IMR-90 (cell line): ENCODE measurements at regions not wholly inside any gene's neighbourhood (a gene's known extent, or its start where the extent isn't known, plus 50 kb on each side); places are given as distances from the start of the nearest gene placed in this dataset.

Experiments
- ATAC-seq: fragments of 200-7000 bp; cut with Tn5 transposase; 2 replicates; pipeline ENCODE4 v1.9.1; 2020; ENCODE audit warnings: low read depth, mild to moderate bottlenecking, moderate library complexity
- BruUV-seq: library from RNA; stranded (reverse); fragments of 400-500 nt; replicated peaks from 2 replicates; lab custom pipeline; 2021; lab: Mats Ljungman, UMichigan
- CTCF ChIA-PET: fragments of 300-600 bp; formaldehyde crosslinking; extraction: SDS; loops from one replicate; lab custom pipeline; 2021; ENCODE audit warnings: antibody characterized with exemption; lab: Yijun Ruan, JAX
- POLR2A ChIA-PET: fragments of 300-600 bp; sonication (Branson Sonifier 250); formaldehyde crosslinking; loops from one replicate; lab custom pipeline; 2022; ENCODE audit warnings: antibody characterized with exemption; ENCODE audit not compliant: unreplicated experiment; lab: Charles Lee
- DNase-seq: peaks from one replicate; pipeline ENCODE4 v3.0.0; 2013
- H2AFZ ChIP-seq: replicated peaks from 2 replicates; pipeline ENCODE3; 2013; ENCODE audit warnings: low read length, mild to moderate bottlenecking; ENCODE audit not compliant: poor library complexity
- H2AK5ac ChIP-seq: 2 replicates; pipeline ENCODE4 v1.6.1; 2013; ENCODE audit warnings: low read depth, low read length, inconsistent platforms
- H2AK9ac ChIP-seq: replicated peaks from 2 replicates; pipeline ENCODE3; 2013; ENCODE audit warnings: mild to moderate bottlenecking, low read depth, low read length, moderate library complexity; ENCODE audit not compliant: poor library complexity
- H2BK120ac ChIP-seq: 2 replicates; pipeline ENCODE4 v1.6.1; 2013; ENCODE audit warnings: low read depth, low read length, inconsistent platforms
- H2BK15ac ChIP-seq: 3 replicates; pipeline ENCODE4 v1.6.1; 2013; ENCODE audit warnings: low read depth, low read length, inconsistent platforms
- H2BK20ac ChIP-seq: 2 replicates; pipeline ENCODE4 v1.6.1; 2013; ENCODE audit warnings: low read depth, mild to moderate bottlenecking, inconsistent platforms, low read length, moderate library complexity
- H2BK5ac ChIP-seq: 2 replicates; pipeline ENCODE4 v1.6.1; 2013; ENCODE audit warnings: mild to moderate bottlenecking, low read depth, low read length, inconsistent platforms; ENCODE audit not compliant: poor library complexity, severe bottlenecking
- H3K14ac ChIP-seq: replicated peaks from 2 replicates; pipeline ENCODE4 v1.6.1; 2013; ENCODE audit warnings: low read depth, low read length, inconsistent platforms
- H3K18ac ChIP-seq: 2 replicates; pipeline ENCODE4 v1.6.1; 2013; ENCODE audit warnings: low read depth, low read length, control low read depth
- H3K23ac ChIP-seq: 2 replicates; pipeline ENCODE4 v1.6.1; 2013; ENCODE audit warnings: low read depth, low read length, inconsistent platforms
- H3K27ac ChIP-seq: 2 replicates; pipeline ENCODE4 v1.5.1; 2013; ENCODE audit warnings: mild to moderate bottlenecking, control low read depth, low read length; ENCODE audit not compliant: insufficient read depth
- H3K27me3 ChIP-seq: 2 replicates; pipeline ENCODE4 v1.6.1; 2013; ENCODE audit warnings: low read length; ENCODE audit not compliant: control insufficient read depth, insufficient read depth
- H3K36me3 ChIP-seq: 2 replicates; pipeline ENCODE4 v1.6.1; 2013; ENCODE audit warnings: low read length, mixed read lengths; ENCODE audit not compliant: control insufficient read depth, insufficient read depth
- H3K4ac ChIP-seq: 2 replicates; pipeline ENCODE4 v1.6.1; 2013; ENCODE audit warnings: low read depth, low read length, inconsistent platforms
- H3K4me1 ChIP-seq: 2 replicates; pipeline ENCODE4 v1.6.1; 2013; ENCODE audit warnings: low read length, mixed read lengths; ENCODE audit not compliant: control insufficient read depth, insufficient read depth
- H3K4me2 ChIP-seq: 2 replicates; pipeline ENCODE4 v1.6.1; 2013; ENCODE audit warnings: low read depth, mild to moderate bottlenecking, control low read depth, low read length, moderate library complexity
- H3K4me3 ChIP-seq: 2 replicates; pipeline ENCODE4 v1.5.1; 2013; ENCODE audit warnings: low read depth, mild to moderate bottlenecking, control low read depth, low read length, moderate library complexity; ENCODE audit not compliant: insufficient read depth
- H3K56ac ChIP-seq: 2 replicates; pipeline ENCODE4 v1.6.1; 2013; ENCODE audit warnings: low read length, inconsistent platforms; ENCODE audit not compliant: insufficient read depth; ENCODE audit errors: extremely low read depth
- H3K79me1 ChIP-seq, 2 experiments: 2 replicates each; pipeline ENCODE4 v1.6.1; 2013; ENCODE audit warnings: low read length in 2 of 2, inconsistent platforms in 1 of 2, low read depth in 1 of 2
- H3K9ac ChIP-seq: 2 replicates; pipeline ENCODE4 v1.6.1; 2013; ENCODE audit warnings: low read depth, low read length, control low read depth
- H3K9me1 ChIP-seq: 2 replicates; pipeline ENCODE4 v1.6.1; 2013; ENCODE audit warnings: low read length, inconsistent platforms; ENCODE audit not compliant: insufficient read depth
- H3K9me3 ChIP-seq: 2 replicates; pipeline ENCODE4 v1.6.1; 2013; ENCODE audit warnings: low read length; ENCODE audit not compliant: control insufficient read depth, insufficient read depth
- H4K20me1 ChIP-seq: 2 replicates; pipeline ENCODE4 v1.6.1; 2013; ENCODE audit warnings: low read length, inconsistent platforms; ENCODE audit not compliant: insufficient read depth
- H4K5ac ChIP-seq: 2 replicates; pipeline ENCODE4 v1.6.1; 2013; ENCODE audit warnings: mild to moderate bottlenecking, low read depth, low read length, control low read depth
- H4K8ac ChIP-seq, 2 experiments: 2 replicates each; pipeline ENCODE4 v1.6.1; 2013; ENCODE audit warnings: low read depth in 2 of 2, low read length in 2 of 2, control low read depth in 1 of 2, inconsistent platforms in 1 of 2
- H4K91ac ChIP-seq: 2 replicates; pipeline ENCODE4 v1.6.1; 2013; ENCODE audit warnings: low read depth, low read length, inconsistent platforms; ENCODE audit not compliant: insufficient read depth
- FOS ChIP-seq: fragments of 150-350 bp; IDR thresholded peaks from 2 replicates; pipeline ENCODE4 v1.6.1; 2016; ENCODE audit warnings: low read depth, low read length
- RCOR1 ChIP-seq: IDR thresholded peaks from 2 replicates; pipeline ENCODE4 v1.6.1; 2012; ENCODE audit warnings: mild to moderate bottlenecking, low read length, improper control_type of control experiment; ENCODE audit not compliant: insufficient replicate concordance
- SMC3 ChIP-seq: fragments of 150-350 bp; IDR thresholded peaks from 2 replicates; pipeline ENCODE4 v1.6.1; 2016; ENCODE audit warnings: low read depth, mild to moderate bottlenecking, antibody characterized with exemption, low read length, moderate library complexity
- WGBS, 2 experiments: methylation state at CpG; one replicate each; pipeline versions ENCODE4 v1.1.5 to v1.1.7; 2013; ENCODE audit warnings: missing lambda C conversion rate in 2 of 2; ENCODE audit not compliant: insufficient read length in 1 of 2; ENCODE audit errors: extremely low coverage in 2 of 2; 5-methylcytosine and 5-hydroxymethylcytosine counted together
- dilution Hi-C: fragments of 300-500 bp; cut with HindIII; formaldehyde crosslinking; loops from one replicate; pipeline ENCODE4 v1.14.3; 2018; ENCODE audit warnings: low sequenced_read_pairs; ENCODE audit not compliant: unreplicated experiment
- in situ Hi-C: fragments of 300-500 bp; cut with MboI; formaldehyde crosslinking; loops from 3 replicates; pipeline ENCODE4 v1.14.3; 2019; ENCODE audit warnings: low sequenced_read_pairs, inconsistent platforms, mixed read lengths
- intact Hi-C: fragments of 100-400 bp; cut with micrococcal nuclease; formaldehyde crosslinking; loops from 2 replicates; pipeline ENCODE4 v1.10.0; 2022

GRCh38 chr3:174776636-174777035 lies 82.5 kb upstream of the NAALADL2 start:
- Histone ChIP-seq H2BK15ac (no peak overlapping the region), H3K36me3 (no peaks in the 10 kb centered on the region), H3K4me2 (no peak overlapping the region), H2BK5ac (peak overlapping the region; percentile 18), H2AK9ac (no peak overlapping the region), H3K27me3 (no peaks in the 10 kb centered on the region), H2BK20ac (no peak overlapping the region), H3K9me1 (no peaks in the 10 kb centered on the region), H3K14ac (no peak overlapping the region), H4K91ac (no peak overlapping the region), H2AK5ac (no peak overlapping the region), H4K8ac (no peak overlapping the region; a peak in 1 of 4 replicates), H2BK120ac (no peak overlapping the region), H4K20me1 (no peaks in the 10 kb centered on the region), H3K4me1 (no peaks in the 10 kb centered on the region), H3K9ac (no peak overlapping the region), H2AFZ (no peak overlapping the region), H3K79me1 (no peaks in the 10 kb centered on the region), H3K27ac (no peak overlapping the region), H3K18ac (no peak overlapping the region), H4K5ac (no peak overlapping the region), H3K56ac (no peak overlapping the region), H3K9me3 (no peaks in the 10 kb centered on the region), H3K4ac (no peak overlapping the region), H3K4me3 (no peak overlapping the region), H3K23ac (no peak overlapping the region)
- TF ChIP-seq RCOR1 (no peak), SMC3 (no peak), FOS (no peak)
- BruUV-seq, result no TSS peak
- in situ Hi-C loops, result no loop called here
- ChIA-PET CTCF (interaction anchor here (0.6 kb wide), 1 partner anchor 299 kb away, joined by 3 read pairs; no protein-coding TSS in a partner anchor), POLR2A (no interaction called here)
- dilution Hi-C loops, result no loop called here
- intact Hi-C loops, result loop anchor here (5.0 kb wide), 1 partner anchor 664 kb away; no protein-coding TSS in a partner anchor
- no CpG with 5 or more reads among the region's 2 CpGs for WGBS, 2 experiments
- ATAC-seq (no peak), DNase-seq (no peak)
